Frontal cortex (tissue), 3 donors: ENCODE measurements at regions not wholly inside any gene's neighbourhood (a gene's known extent, or its start where the extent isn't known, plus 50 kb on each side); places are given as distances from the start of the nearest gene placed in this dataset.

ENCODE experiments used
- DNase-seq, 2 donors: peaks; one replicate each; pipeline ENCODE4 v3.0.0; 2012; ENCODE audit warnings: low spot score in 2 of 2
- FAIRE-seq: peaks from 2 replicates; lab custom pipeline; 2012; peaks lifted over from hg19 to GRCh38; lab: Jason Lieb, UNC
- donor health status: control.
- donor health status: control.
- donor health status: control.

DNA sequence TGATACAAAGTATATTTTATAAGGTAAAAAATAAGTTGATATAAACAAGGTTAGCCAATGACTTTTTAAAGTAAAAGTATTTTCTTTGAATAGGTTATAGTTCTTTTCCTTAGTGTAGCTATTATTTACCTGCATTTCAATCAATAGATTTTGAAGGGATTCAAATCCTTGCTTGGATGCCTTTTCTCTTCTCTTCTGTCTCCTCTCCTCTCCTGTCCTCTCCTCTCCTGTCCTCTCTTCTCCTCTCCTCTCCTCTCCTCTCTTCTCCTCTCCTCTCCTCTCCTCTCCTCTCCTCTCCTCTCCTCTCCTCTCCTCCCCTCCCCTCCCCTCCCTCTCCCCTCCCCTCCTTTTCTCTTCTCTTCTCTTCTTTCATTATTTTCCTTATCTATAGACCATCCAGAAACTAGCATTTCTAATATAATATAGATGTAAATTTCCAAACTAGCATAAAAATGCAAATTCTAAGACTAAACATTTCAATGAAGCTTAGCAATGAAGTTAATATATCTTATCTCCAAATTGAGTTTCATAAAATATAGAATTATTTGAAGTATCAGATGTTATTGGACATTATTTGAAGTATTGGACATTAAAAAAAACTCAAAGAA, 60.5 kb upstream of the PRKCQ start:
- peak; percentile 10 for FAIRE-seq
- DNase-seq = no peak

DNA sequence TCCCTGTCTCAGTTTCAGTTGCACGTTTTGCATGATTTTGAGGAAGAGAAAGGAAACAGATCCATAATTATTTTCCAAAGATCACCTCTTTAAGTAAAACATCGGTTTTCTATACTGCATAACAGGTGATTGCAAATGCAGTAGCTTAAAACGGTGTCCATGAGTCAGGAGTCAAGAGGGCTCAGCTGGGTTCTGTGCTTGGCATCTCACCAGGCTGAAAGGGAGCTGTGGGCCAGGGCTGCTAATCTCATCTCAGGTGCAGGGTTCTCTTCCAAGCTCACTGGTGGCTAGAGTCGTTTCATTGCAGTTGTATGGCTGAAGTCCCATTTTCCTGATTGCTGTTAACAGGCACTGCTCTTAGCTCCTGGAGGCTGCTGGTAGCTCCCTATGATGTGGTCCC, 57.0 kb upstream of the PRKCQ start:
- FAIRE-seq = no peak
- no peak for DNase-seq

- no peak for FAIRE-seq
- DNase-seq = no peak
Measured at GRCh38 chr10:6635784-6636183, 55.7 kb upstream of the PRKCQ start.
